ENCODE measurements at regions not wholly inside any gene's neighbourhood (a gene's known extent, or its start where the extent isn't known, plus 50 kb on each side); places are given as distances from the start of the nearest gene placed in this dataset.
"Not testable (repeated sequence)": the region's sequence is repeated elsewhere in the genome, so short reads cannot be mapped to it uniquely, and the experiment has no call there.

GRCh38 chr4:67037504-67038227 lies 507.6 kb downstream of the CENPC start:
- no peak for DNase-seq (ENCODE audit: low spot score)

GRCh38 chr4:67036791-67037190 lies 508.5 kb downstream of the CENPC start:
- no peak for DNase-seq (ENCODE audit: low spot score)

GRCh38 chr4:67035986-67036385 lies 509.3 kb downstream of the CENPC start:
- no peak for DNase-seq (ENCODE audit: low spot score)

DNA sequence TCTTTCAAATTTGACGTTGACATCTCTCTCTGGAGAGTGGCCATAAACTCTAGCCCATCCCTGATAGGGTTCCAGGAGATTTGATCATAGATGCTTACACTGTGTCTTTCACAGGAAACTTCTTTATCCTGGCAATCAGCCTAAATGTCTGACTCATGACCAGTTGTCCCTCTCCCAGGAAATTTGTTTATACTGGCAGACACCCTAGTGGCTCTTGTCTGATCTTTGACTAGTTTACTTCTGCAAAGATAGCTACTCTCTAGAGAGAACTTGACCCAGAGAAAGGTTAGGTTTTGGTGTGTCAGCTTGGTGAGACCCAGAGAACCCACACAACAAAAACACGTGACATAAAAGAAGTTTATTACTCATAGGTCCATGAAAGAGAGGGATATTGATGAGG lies 509.8 kb downstream of the CENPC start:
- no peak for DNase-seq (ENCODE audit: low spot score)

DNA sequence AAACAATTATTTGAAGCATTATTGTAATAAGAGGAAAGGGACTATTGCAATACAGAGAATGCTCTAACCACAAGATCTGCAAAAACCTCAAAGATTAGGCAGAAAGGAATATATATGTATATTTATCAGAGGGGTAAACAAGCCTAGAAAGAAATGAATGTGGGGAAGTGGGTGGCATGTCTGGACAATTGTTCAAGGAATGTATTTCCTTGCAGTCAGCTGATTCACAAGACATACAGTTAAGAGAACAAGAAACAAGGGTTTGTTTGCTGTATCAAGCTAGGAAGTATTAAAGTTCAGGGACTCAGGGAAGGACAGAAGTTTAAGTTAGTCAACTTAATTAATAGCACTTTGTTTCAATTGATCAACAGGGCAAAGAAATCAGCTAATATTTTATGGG lies 514.7 kb downstream of the CENPC start:
- no peak for DNase-seq (ENCODE audit: low spot score)

GRCh38 chr4:67020438-67020797 lies 524.9 kb downstream of the CENPC start:
- DNase-seq (ENCODE audit: low spot score), result no peak

DNA sequence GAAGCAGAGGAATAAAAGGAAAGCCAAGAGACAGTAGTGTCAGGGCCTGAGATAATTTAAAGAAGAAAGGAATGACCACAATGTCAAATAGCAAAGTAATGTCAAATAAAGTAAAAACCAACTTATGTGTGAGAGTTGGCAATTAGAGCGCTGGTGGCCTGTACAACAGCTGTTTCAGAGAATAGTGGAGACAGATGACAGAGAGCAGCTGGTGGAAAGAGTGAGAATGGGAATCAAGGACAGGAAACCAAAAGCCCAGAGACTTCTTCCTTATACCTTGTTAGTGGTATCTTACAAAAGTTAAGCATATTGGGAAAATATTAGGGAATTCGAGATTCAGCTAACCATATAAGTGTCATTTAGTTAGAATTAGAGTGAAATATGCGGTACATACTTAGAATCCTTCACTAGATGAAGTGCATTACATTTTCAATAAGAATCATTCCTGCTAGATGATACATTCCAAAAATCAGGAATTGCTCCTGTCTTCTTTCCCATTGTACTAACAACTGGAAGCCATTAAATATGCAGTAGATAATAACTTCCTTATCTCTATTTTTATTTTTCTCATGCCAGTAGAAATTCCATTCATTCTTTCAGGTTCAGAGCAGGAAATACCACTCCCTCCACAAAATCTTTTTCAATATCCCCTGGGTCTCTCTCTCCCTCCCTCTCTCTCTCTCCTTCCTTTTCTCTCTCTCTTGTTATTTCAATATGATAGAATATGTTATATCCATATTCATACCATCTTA lies 525.4 kb downstream of the CENPC start:
- DNase-seq (ENCODE audit: low spot score), result no peak

GRCh38 chr4:67014592-67014991 lies 530.7 kb downstream of the CENPC start:
- DNase-seq (ENCODE audit: low spot score), result no peak

DNA sequence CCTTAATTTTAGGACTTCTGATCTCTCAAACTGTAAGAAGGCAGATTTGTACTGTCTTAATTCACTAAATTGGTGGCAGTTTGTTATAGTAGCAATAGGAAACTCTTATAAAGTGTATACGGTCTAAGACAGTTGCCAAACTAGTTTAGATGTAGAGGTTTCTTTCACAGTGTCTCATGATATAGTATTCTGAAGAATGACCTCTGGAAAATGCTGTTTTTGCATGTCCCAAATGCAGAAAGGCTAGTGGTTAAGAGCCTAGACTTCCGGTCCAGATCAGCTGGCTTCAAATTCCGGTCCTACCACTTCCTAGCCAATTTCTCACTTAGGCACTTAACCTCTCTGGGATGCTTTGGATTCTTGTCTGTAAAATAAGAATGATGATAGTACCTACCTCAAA lies 538.5 kb downstream of the CENPC start:
- no peak for DNase-seq (ENCODE audit: low spot score)

- DNase-seq (ENCODE audit: low spot score), result no peak
Measured at GRCh38 chr4:66991521-66991920, 553.8 kb downstream of the CENPC start.

DNA sequence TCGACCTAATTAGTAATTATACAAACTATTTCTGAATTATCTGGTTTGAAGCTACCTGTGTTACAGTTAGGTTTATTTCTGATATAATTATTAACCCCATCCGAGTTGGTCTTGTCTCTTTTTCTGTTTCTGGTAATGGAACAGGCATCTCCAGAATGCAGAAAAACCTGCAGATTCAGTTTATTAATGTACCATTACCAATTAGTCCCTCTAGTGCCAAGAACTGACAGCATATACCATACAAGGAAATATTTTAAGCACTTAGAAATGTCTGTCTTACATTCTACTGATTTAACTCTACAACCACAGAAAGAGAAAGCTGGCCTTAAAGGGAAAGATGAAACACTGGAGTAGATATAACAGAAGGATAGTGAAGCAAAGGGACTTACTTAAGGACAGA lies 570.6 kb downstream of the CENPC start:
- no peak for DNase-seq (ENCODE audit: low spot score)

DNA sequence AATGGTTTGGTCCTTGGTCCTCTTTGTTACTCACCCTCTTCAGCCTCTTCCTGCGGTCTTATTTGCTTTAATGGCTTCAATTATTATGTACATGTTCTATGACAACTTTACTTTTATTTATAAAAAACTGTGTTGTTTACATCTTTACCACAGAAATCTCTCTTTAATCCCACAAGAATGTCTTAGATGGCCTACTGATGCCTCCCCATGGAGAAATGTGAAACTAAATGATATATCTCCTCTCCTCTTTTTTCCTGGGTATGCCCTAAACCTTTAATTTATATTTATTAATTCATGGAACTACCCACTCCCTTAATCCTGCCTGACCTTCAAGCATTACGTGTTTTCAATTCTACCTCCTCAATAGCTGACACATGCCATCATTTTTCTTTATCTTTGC lies 573.2 kb downstream of the CENPC start:
- DNase-seq (ENCODE audit: low spot score), result no peak

DNA sequence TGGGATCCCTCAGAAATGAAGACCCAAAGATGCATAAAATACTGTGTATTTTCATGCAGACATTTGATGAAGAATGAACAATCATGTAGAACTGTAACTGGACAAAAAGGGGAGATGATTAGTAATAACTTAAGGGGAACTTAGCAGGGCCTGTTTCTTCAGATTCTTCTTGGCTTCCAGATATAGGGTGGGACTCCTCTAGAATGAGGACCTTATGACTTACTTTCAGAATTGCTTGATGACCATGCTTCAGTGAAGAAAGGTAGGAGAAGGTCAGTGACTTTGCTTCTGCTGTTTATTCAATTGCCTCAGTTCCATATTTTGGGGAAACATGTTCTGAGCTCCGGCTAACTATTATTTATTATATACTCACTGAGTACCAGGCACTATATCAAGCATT lies 580.8 kb downstream of the CENPC start:
- no peak for DNase-seq (ENCODE audit: low spot score)

DNA sequence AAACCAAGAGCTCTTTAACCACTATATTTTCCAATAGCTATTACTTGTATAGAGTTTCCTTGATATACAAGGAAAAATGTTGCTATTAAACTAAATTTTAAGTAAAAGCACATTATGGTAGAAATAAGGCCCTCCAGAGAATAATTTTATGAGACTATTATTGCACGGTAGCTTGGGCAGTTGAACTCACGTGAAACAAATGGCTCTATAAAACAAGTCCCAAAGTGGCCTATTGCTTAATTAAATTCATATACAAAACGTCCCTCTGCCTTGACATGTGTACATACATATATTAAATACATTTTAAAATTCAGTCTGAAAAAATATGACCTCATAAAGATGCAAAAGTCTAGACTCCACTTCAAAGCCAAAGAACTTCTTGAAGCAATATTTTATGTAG lies 582.2 kb downstream of the CENPC start:
- DNase-seq (ENCODE audit: low spot score), result no peak

- DNase-seq (ENCODE audit: low spot score), result no peak
Measured at GRCh38 chr4:66959207-66959606, 586.1 kb downstream of the CENPC start.

DNA sequence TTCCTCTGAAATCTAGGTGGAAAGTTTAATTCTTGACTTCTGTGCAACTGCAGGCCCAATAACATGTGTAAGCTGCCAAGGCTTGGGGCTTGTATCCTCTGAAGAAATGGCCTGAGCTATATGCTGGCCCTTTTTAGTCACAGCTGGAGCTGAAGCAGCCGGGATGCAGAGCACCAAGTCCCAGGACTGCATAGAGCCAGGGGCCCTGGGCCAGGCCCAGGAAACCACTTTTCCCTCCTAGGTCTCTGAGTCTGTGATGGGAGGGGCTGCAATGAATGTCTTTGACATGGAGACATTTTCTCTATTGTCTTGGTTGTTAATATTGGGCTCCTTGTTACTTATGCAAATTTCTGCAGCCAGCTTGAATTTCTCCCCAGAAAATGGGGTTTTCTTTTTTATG lies 588.5 kb downstream of the CENPC start:
- no peak for DNase-seq (ENCODE audit: low spot score)

GRCh38 chr4:66956426-66956825 lies 588.9 kb downstream of the CENPC start:
- DNase-seq (ENCODE audit: low spot score), result no peak

DNA sequence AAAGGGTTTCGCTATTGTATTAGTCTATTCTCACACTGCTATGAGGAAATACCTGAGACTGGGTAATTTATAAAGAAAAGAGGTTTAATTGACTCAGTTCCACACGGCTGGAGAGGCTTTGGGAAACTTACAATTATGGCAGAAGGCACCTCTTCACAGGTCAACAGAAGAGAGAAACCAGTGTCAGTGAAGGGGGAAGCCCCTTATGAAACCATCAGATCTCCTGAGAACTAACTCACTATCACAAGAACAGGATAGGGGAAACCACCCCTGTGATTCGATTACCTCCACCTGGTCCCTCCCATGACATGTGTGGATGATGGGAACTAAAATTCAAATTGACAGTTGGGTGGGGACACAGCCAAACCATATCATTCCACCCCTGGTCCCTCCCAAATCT lies 589.5 kb downstream of the CENPC start:
- DNase-seq (ENCODE audit: low spot score), result no peak

GRCh38 chr4:66949419-66949818 lies 595.9 kb downstream of the CENPC start:
- no peak for DNase-seq (ENCODE audit: low spot score)

DNA sequence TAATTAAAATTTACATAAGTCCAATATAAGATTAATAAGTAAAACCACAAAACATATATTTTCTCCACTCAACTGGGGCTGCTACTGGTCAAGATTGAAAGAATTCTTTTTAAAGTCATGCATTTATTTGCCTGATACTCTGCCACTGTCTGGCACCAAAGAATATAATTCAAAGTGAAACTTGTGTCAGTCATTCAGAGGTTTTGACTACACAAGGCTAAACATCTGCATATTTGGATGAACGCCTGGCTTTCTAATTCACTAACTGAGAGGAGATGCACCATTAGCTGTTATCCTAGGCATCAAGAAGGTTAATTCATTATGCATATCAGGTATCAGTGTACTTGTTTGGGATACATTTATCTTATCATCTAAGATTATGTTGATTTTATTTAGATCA lies 598.5 kb downstream of the CENPC start:
- DNase-seq (ENCODE audit: low spot score), result no peak

DNA sequence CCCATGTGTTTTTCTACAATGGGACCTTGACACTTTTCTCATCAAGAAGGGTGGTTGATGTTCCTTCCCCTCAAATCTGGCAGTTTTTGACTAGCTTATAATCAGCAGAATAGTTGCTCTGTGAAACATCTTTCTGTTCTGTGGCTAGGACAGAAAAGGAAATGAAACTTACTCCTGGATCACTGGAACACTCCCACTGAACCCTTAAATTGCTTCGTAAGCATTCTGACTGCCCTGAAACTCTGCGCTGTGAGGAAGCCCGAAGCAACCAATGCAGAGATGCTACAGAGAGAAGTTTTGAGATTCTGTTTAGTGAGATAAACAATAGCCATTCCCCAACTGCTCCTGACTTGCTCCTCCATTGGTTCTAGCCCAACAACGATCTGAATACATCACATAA lies 602.2 kb downstream of the CENPC start:
- DNase-seq (ENCODE audit: low spot score), result no peak

DNA sequence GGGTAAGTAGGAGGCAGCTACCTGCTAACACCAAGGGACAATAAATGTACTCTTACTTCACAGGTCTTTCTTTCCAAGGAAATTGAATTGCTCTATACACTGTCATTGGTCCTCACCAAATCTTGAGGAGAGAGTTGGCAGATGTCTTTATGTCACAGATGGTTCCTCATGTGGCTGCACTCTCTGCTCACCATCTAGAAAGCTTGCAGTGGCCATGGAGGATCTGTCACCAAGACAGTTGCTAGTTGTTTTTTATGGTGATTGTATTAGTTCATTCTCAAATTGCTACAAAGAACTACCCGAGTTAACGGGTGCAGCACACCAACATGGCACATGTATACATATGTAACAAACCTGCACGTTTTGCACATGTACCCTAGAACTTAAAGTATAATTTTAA lies 613.3 kb downstream of the CENPC start:
- not testable (repeated sequence) for DNase-seq (ENCODE audit: low spot score)

DNA sequence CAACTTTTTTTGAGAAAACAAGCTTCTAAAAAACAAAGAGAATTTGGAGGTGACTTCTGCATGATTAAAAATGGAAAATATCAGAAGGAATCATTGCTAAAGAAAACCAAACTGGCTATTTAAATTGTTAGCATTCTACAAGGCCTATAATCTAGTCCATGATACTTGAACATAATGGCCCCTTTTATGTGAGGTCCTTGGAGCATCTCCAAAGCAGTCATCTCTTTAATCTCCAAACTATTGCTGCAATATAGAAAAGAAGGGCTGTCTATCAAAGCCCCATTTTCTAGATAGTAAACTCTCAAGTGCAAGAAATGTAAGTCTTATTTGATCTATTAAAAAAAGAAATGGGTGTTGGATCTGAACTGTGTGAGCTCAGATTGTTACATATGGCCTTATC lies 615.1 kb downstream of the CENPC start:
- DNase-seq (ENCODE audit: low spot score), result no peak

GRCh38 chr4:66929748-66930147 lies 615.6 kb downstream of the CENPC start:
- no peak for DNase-seq (ENCODE audit: low spot score)

Measured in iPS-NIHi11 (cell line).